ENCODE measurements at regions not wholly inside any gene's neighbourhood (a gene's known extent, or its start where the extent isn't known, plus 50 kb on each side); places are given as distances from the start of the nearest gene placed in this dataset.

GRCh38 chr1:219517031-219517430 lies 95.9 kb downstream of the ZC3H11B start:
- Histone ChIP-seq H2BK20ac (ENCODE audit: low read length) (no peak overlapping the region), H3K4me3 (ENCODE audit: extremely low read depth in 1 of 4, insufficient read depth in 2 of 4, low read depth in 3 of 4, low read length in 4 of 4) (no peak overlapping the region), H4K91ac (replicated peaks; ENCODE audit: insufficient read length, low read length) (no peak overlapping the region), H2AFZ (ENCODE audit: low read length) (no peak overlapping the region), H2BK120ac (replicated peaks; ENCODE audit: low read depth, low read length) (no peak overlapping the region), H3K56ac (replicated peaks; ENCODE audit: insufficient read length, low read depth, low read length) (no peak overlapping the region), H3K9ac (replicated peaks in 1 of 4; ENCODE audit: extremely low read depth in 1 of 4, low read depth in 3 of 4, low read length in 3 of 4) (no peak overlapping the region), H4K20me1 (replicated peaks in 1 of 2; ENCODE audit: control insufficient read depth in 1 of 2, insufficient read depth in 2 of 2, low read length in 2 of 2) (no peaks in the 10 kb centered on the region), H3K23ac (ENCODE audit: insufficient read length) (no peak overlapping the region), H3K27ac (ENCODE audit: low read depth, low read length) (no peak overlapping the region), H2BK15ac (ENCODE audit: low read length) (no peak overlapping the region), H2BK5ac (ENCODE audit: low read depth, low read length) (no peak overlapping the region), H3K27me3 (replicated peaks in 1 of 4; ENCODE audit: control insufficient read depth in 3 of 4, extremely low read depth in 1 of 4, insufficient read depth in 3 of 4, low read length in 3 of 4) (no peaks in the 10 kb centered on the region), H3K4me2 (ENCODE audit: insufficient read depth in 1 of 2, low read depth in 2 of 2, low read length in 2 of 2) (no peak overlapping the region), H3K4ac (replicated peaks; ENCODE audit: insufficient read length, low read depth, low read length) (no peak overlapping the region), H3K36me3 (ENCODE audit: control insufficient read depth in 2 of 4, insufficient read depth in 4 of 4, low read length in 3 of 4) (no peaks in the 10 kb centered on the region), H2BK12ac (ENCODE audit: low read depth, low read length) (no peak overlapping the region), H3K14ac (ENCODE audit: insufficient read length) (no peak overlapping the region), H2AK5ac (ENCODE audit: low read depth, low read length) (no peak overlapping the region), H4K8ac (ENCODE audit: extremely low read depth, insufficient read depth, low read length) (no peak overlapping the region), H3K79me2 (ENCODE audit: control insufficient read depth in 1 of 2, insufficient read depth in 2 of 2, low read length in 2 of 2) (no peaks in the 10 kb centered on the region), H4K5ac (ENCODE audit: insufficient read length, low read depth, low read length) (no peak overlapping the region), H3K23me2 (ENCODE audit: low read depth, low read length) (no peaks in the 10 kb centered on the region), H3K9me3 (ENCODE audit: insufficient read depth in 2 of 2, low read depth in 1 of 2, low read length in 1 of 2) (no peaks in the 10 kb centered on the region), H3K18ac (ENCODE audit: extremely low read depth, low read length) (no peak overlapping the region), H3K4me1 (replicated peaks in 1 of 4; ENCODE audit: control insufficient read depth in 3 of 4, insufficient read depth in 4 of 4, low read length in 3 of 4) (no peaks in the 10 kb centered on the region), H3K79me1 (ENCODE audit: low read depth, low read length) (no peaks in the 10 kb centered on the region)
- 91% methylated on average over 3 of the region's 3 CpGs; no CpG with 5 or more reads in 1 of the 2 experiments for whole genome bisulfite sequencing, 2 experiments (ENCODE audit: extremely low coverage in 1 of 2, insufficient coverage in 1 of 2, insufficient read length in 1 of 2, insufficient replicate concordance in 2 of 2, low coverage in 1 of 2, low lambda C conversion rate in 2 of 2, missing lambda C conversion rate in 1 of 2)
- ChIA-PET CTCF (ENCODE audit: partially characterized antibody) (no interaction called here), POLR2A (ENCODE audit: partially characterized antibody) (no interaction called here)
- no peak for TF ChIP-seq KDM5A (IDR thresholded peaks at IDR 0.05; ENCODE audit: low read length)
- TF ChIP-seq CREB1 (IDR thresholded peaks at IDR 0.05) = no peak
- no peak for TF ChIP-seq CBX5 (IDR thresholded peaks at IDR 0.05; ENCODE audit: low read depth, low read length)
- no peak for TF ChIP-seq JUN (IDR thresholded peaks at IDR 0.05; ENCODE audit: low read depth, low read length)
- no peak for TF ChIP-seq EZH2 (IDR thresholded peaks at IDR 0.05; ENCODE audit: low read depth, low read length, severe bottlenecking)
- TF ChIP-seq CHD1 (IDR thresholded peaks at IDR 0.05; ENCODE audit: low read depth, low read length) = no peak
- no peak for TF ChIP-seq ASH2L (IDR thresholded peaks at IDR 0.05; ENCODE audit: low read length)
- TF ChIP-seq SUZ12 (IDR thresholded peaks at IDR 0.05; ENCODE audit: low read length) = no peak
- TF ChIP-seq POU5F1 (IDR thresholded peaks at IDR 0.05; ENCODE audit: low read depth, low read length) = no peak
- TF ChIP-seq ATF3 (IDR thresholded peaks at IDR 0.05; ENCODE audit: insufficient read depth, low read depth, low read length) = no peak
- no peak for TF ChIP-seq KDM1A (IDR thresholded peaks at IDR 0.05; ENCODE audit: borderline replicate concordance, low read length)
- no peak for TF ChIP-seq TEAD4 (IDR thresholded peaks at IDR 0.05; ENCODE audit: low read depth, low read length)
- no peak for FAIRE-seq
- no peak for DNase-seq (ENCODE audit: low read depth in 1 of 2, low spot score in 2 of 2)
